IPS-15b (cell line): ENCODE measurements at regions not wholly inside any gene's neighbourhood (a gene's known extent, or its start where the extent isn't known, plus 50 kb on each side); places are given as distances from the start of the nearest gene placed in this dataset.

Experiments
- H3K27me3 ChIP-seq: one replicate; pipeline ENCODE4 v1.6.1; 2013; ENCODE audit warnings: low read length; ENCODE audit not compliant: control insufficient read depth, insufficient read depth
- H3K36me3 ChIP-seq: one replicate; pipeline ENCODE4 v1.6.1; 2013; ENCODE audit warnings: low read length; ENCODE audit not compliant: control insufficient read depth, insufficient read depth
- H3K4me1 ChIP-seq: one replicate; pipeline ENCODE4 v1.6.1; 2013; ENCODE audit warnings: mild to moderate bottlenecking, low read length; ENCODE audit not compliant: control insufficient read depth, insufficient read depth
- H3K4me3 ChIP-seq: one replicate; pipeline ENCODE4 v1.5.1; 2013; ENCODE audit warnings: low read depth, low read length
- H3K9ac ChIP-seq: one replicate; pipeline ENCODE4 v1.6.1; 2013; ENCODE audit warnings: low read depth, mild to moderate bottlenecking, low read length
- H3K9me3 ChIP-seq: one replicate; pipeline ENCODE4 v1.6.1; 2013; ENCODE audit warnings: mild to moderate bottlenecking, low read length; ENCODE audit not compliant: control insufficient read depth, insufficient read depth

DNA sequence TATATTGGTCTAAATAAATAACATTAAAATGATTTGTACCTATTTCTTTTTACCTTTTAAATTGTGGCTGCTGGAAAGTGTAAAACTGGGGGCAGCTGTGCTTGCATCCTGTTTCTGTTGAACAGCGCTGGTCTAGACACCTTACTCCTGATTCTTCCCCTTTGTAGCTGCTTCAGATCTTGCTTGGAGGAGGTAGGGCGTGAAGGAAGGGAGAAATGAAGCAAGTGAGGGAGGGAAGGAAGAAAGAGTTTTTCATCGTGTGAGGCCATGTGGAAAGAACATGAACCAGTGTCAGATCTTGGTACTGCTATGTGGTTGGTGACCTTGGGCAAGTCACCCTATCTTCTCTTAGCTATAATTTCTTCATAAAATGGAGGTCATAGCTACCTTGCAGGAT is 89.0 kb upstream of the SEC11C start:
- H3K36me3 ChIP-seq, result no peaks in the 10 kb centered on the region
- no peak overlapping the region for H3K9ac ChIP-seq
- H3K27me3 ChIP-seq, result no peaks in the 10 kb centered on the region
- peaks cover 19% of the 10 kb centered on the region for H3K4me1 ChIP-seq
- no peaks in the 10 kb centered on the region for H3K9me3 ChIP-seq
- no peak overlapping the region for H3K4me3 ChIP-seq

GRCh38 chr18:59051470-59052165 is 88.1 kb upstream of the SEC11C start:
- H3K9ac ChIP-seq, result no peak overlapping the region
- no peaks in the 10 kb centered on the region for H3K36me3 ChIP-seq
- H3K4me1 ChIP-seq, result peaks cover 19% of the 10 kb centered on the region
- no peaks in the 10 kb centered on the region for H3K9me3 ChIP-seq
- H3K4me3 ChIP-seq, result no peak overlapping the region
- no peaks in the 10 kb centered on the region for H3K27me3 ChIP-seq

DNA sequence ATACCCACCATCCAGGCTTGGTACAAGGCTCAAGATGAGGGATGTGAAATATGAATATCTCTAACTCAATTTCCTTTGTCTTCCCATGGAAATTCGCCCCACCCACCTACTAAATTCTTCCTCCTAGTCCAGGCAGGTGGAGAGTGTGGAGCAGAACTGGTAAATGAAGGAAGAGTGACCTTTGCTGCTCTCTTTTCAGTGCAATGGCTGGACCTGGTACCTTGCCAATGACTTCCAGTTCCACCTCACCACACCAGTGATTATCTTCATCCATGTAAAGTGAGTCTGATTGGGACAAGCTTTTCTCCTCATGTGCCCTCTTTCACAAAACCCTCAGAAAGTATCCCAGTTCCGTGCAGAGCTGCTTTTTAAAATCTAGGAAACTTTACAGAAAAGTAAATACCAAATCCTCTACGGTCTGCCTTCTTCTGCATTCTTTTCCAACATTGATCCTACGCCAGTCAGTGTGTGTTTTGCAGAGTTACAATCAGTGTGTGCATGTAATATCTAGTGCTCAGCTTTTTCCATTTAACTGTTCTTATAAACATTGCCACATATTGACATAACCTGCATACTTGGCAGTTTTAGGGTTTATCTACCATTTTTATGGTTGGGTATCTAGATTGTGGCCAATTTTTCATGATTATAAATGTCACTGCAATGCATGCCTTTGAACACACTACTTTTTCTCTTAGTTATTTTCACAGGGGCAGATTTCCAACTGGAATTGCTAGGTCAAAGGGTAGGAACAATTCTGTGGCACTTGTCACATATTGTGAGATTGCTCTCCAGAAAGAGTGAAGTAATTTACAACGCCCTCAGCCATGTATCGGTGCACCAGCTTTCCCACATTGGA is 86.5 kb upstream of the SEC11C start:
- Histone ChIP-seq H3K9me3 (no peaks in the 10 kb centered on the region), H3K36me3 (no peaks in the 10 kb centered on the region), H3K27me3 (no peaks in the 10 kb centered on the region), H3K9ac (no peak overlapping the region), H3K4me3 (no peak overlapping the region), H3K4me1 (peaks cover 15% of the 10 kb centered on the region)

GRCh38 chr18:59054496-59055287 is 85.0 kb upstream of the SEC11C start:
- Histone ChIP-seq H3K36me3 (no peaks in the 10 kb centered on the region), H3K4me3 (no peak overlapping the region), H3K9ac (no peak overlapping the region), H3K9me3 (no peaks in the 10 kb centered on the region), H3K27me3 (no peaks in the 10 kb centered on the region), H3K4me1 (peaks cover 7% of the 10 kb centered on the region)

- Histone ChIP-seq H3K27me3 (no peaks in the 10 kb centered on the region), H3K36me3 (no peaks in the 10 kb centered on the region), H3K9me3 (no peaks in the 10 kb centered on the region), H3K9ac (no peak overlapping the region), H3K4me3 (no peak overlapping the region), H3K4me1 (no peaks in the 10 kb centered on the region)
Measured at GRCh38 chr18:59055345-59056032, 84.2 kb upstream of the SEC11C start.

GRCh38 chr18:59056706-59057492 is 82.8 kb upstream of the SEC11C start:
- Histone ChIP-seq H3K9me3 (no peaks in the 10 kb centered on the region), H3K36me3 (no peaks in the 10 kb centered on the region), H3K4me1 (no peaks in the 10 kb centered on the region), H3K27me3 (no peaks in the 10 kb centered on the region), H3K9ac (no peak overlapping the region), H3K4me3 (no peak overlapping the region)

DNA sequence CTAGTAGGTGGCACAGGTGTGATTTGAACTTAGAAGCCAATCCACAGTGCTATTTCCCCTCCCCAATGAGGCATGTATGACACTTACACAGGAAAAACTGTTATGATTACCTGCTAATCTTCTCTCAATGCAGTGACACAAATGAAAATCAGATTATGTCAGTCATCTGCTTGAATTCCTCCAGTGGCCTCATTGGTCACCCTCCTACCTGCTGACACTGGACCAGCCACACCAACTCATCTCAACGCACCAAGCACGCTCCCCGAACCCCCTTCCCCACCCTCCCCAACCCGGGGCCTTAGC is 82.2 kb upstream of the SEC11C start:
- Histone ChIP-seq H3K4me1 (no peaks in the 10 kb centered on the region), H3K36me3 (no peaks in the 10 kb centered on the region), H3K27me3 (no peaks in the 10 kb centered on the region), H3K4me3 (no peak overlapping the region), H3K9ac (no peak overlapping the region), H3K9me3 (no peaks in the 10 kb centered on the region)

DNA sequence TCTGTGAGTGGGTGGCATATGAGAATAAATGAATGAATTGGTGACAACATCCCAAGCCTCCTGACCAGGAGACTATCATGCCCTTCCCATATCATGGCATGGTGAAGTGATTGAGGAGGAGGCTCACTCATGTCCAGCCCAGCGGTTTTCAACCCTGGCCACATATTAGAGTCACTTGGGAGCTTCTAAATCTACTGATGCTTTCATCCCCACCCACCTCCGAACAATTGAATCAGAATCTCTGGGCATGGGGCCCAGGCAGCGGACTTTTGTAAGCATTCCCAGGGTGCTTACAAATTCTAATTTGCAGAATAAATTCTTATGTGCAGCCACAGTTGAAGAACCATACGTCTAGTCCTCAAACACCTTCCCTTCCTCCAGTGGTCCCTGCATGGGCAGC is 81.7 kb upstream of the SEC11C start:
- H3K9me3 ChIP-seq, result no peaks in the 10 kb centered on the region
- no peak overlapping the region for H3K9ac ChIP-seq
- no peaks in the 10 kb centered on the region for H3K4me1 ChIP-seq
- H3K27me3 ChIP-seq, result no peaks in the 10 kb centered on the region
- no peak overlapping the region for H3K4me3 ChIP-seq
- H3K36me3 ChIP-seq, result no peaks in the 10 kb centered on the region

- H3K27me3 ChIP-seq, result no peaks in the 10 kb centered on the region
- no peaks in the 10 kb centered on the region for H3K9me3 ChIP-seq
- H3K9ac ChIP-seq, result no peak overlapping the region
- no peak overlapping the region for H3K4me3 ChIP-seq
- H3K36me3 ChIP-seq, result no peaks in the 10 kb centered on the region
- no peaks in the 10 kb centered on the region for H3K4me1 ChIP-seq
Measured at GRCh38 chr18:59059140-59059539, 80.5 kb upstream of the SEC11C start.

DNA sequence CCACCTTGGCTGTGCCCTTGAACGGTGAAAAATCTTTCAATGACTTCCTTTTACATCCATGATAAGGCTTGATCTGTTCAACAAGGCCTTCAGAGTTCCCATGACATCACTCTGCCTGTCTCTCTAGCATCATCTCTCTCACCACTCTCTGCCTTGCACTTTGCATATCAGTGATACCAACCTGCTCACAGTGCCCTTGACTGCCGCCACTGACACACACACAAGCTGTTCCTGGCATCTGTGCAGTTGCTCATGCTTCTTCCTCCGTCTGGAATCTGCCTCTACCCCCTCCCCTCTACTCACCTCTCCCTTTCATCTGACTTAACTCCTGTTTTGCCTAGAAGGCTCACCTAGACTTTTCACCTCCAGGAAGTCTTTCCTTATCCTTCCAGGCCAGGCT is 79.1 kb upstream of the SEC11C start:
- Histone ChIP-seq H3K4me1 (no peaks in the 10 kb centered on the region), H3K4me3 (no peak overlapping the region), H3K9ac (no peak overlapping the region), H3K36me3 (no peaks in the 10 kb centered on the region), H3K27me3 (no peaks in the 10 kb centered on the region), H3K9me3 (no peaks in the 10 kb centered on the region)
